Lower leg skin (tissue), 3 donors: ENCODE measurements at regions not wholly inside any gene's neighbourhood (a gene's known extent, or its start where the extent isn't known, plus 50 kb on each side); places are given as distances from the start of the nearest gene placed in this dataset.

Experiments
- POLR2A ChIP-seq, 2 donors: fragments of 450-650 bp; IDR thresholded peaks; one replicate each; pipeline ENCODE4 v1.6.1; 2016 to 2017; ENCODE audit warnings: antibody characterized with exemption in 2 of 2, mild to moderate bottlenecking in 1 of 2, moderate library complexity in 1 of 2
- TF ChIP-seq, protein P1 (sequence below), 3 donors: fragments of 450-650 bp; IDR thresholded peaks; one replicate each; pipeline ENCODE4 v1.5.1; 2016; ENCODE audit warnings: antibody characterized with exemption in 3 of 3, mild to moderate bottlenecking in 3 of 3, moderate library complexity in 2 of 3

DNA sequence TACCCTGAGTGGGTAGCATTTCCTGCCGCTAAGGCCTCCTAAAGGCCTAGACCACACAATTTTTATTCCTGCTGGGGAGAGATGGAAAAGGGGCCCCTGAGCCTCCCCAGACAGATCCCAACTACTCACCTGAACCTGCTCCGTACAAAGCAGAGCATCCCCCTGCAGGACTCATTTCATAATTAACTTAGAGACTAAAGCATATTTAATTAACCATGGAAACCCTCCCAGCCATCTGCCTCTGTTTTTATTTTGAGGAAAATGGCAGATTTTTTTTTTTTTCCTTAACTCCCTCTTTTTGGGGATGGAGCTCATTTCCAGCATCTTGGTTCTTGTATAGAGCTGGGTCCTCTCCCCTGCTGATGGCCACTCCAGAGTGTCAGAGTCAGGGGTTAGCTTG, 96.5 kb upstream of the CRHR1 start:
- TF ChIP-seq, protein P1, sequence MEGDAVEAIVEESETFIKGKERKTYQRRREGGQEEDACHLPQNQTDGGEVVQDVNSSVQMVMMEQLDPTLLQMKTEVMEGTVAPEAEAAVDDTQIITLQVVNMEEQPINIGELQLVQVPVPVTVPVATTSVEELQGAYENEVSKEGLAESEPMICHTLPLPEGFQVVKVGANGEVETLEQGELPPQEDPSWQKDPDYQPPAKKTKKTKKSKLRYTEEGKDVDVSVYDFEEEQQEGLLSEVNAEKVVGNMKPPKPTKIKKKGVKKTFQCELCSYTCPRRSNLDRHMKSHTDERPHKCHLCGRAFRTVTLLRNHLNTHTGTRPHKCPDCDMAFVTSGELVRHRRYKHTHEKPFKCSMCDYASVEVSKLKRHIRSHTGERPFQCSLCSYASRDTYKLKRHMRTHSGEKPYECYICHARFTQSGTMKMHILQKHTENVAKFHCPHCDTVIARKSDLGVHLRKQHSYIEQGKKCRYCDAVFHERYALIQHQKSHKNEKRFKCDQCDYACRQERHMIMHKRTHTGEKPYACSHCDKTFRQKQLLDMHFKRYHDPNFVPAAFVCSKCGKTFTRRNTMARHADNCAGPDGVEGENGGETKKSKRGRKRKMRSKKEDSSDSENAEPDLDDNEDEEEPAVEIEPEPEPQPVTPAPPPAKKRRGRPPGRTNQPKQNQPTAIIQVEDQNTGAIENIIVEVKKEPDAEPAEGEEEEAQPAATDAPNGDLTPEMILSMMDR (IDR thresholded peaks at IDR 0.05) = no peak
- TF ChIP-seq POLR2A (IDR thresholded peaks at IDR 0.05) = no peak
